GM19240 (cell line): ENCODE measurements at regions not wholly inside any gene's neighbourhood (a gene's known extent, or its start where the extent isn't known, plus 50 kb on each side); places are given as distances from the start of the nearest gene placed in this dataset.

Source experiments
- DNase-seq: peaks from one replicate; pipeline ENCODE4 v3.0.0; 2011; ENCODE audit warnings: low spot score; ENCODE audit not compliant: insufficient read length

- no peak for DNase-seq
These were observed 176.5 kb downstream of the RBM43 start for GRCh38 chr2:151085181-151085611.

GRCh38 chr2:151083856-151084795 is 177.5 kb downstream of the RBM43 start:
- DNase-seq: no peak

GRCh38 chr2:151078889-151079288 is 182.8 kb downstream of the RBM43 start:
- DNase-seq: no peak

GRCh38 chr2:151071906-151072305 is 189.8 kb downstream of the RBM43 start:
- DNase-seq: no peak

- no peak for DNase-seq
These were observed 190.3 kb downstream of the RBM43 start for GRCh38 chr2:151071382-151071781.

GRCh38 chr2:151070253-151070652 is 191.4 kb downstream of the RBM43 start:
- DNase-seq: no peak

GRCh38 chr2:151067658-151068369 is 193.8 kb downstream of the RBM43 start:
- no peak for DNase-seq

GRCh38 chr2:151063271-151063670 is 198.4 kb downstream of the RBM43 start:
- no peak for DNase-seq

- no peak for DNase-seq
These were observed 201.4 kb downstream of the RBM43 start for GRCh38 chr2:151060287-151060686.

GRCh38 chr2:151056870-151057269 is 204.8 kb downstream of the RBM43 start:
- no peak for DNase-seq

GRCh38 chr2:151053661-151053990 is 208.0 kb downstream of the RBM43 start:
- DNase-seq: no peak

- DNase-seq: no peak
These were observed 208.6 kb downstream of the RBM43 start for GRCh38 chr2:151052850-151053660.

GRCh38 chr2:151051574-151052220 is 210.0 kb downstream of the RBM43 start:
- DNase-seq: peak; percentile 2

- DNase-seq: no peak
These were observed 211.9 kb downstream of the RBM43 start for GRCh38 chr2:151049746-151050145.

- no peak for DNase-seq
These were observed 213.2 kb downstream of the RBM43 start for GRCh38 chr2:151048331-151049054.

- DNase-seq: no peak
These were observed 218.2 kb downstream of the RBM43 start for GRCh38 chr2:151043484-151043883.

- no peak for DNase-seq
These were observed 218.7 kb downstream of the RBM43 start for GRCh38 chr2:151042964-151043363.

GRCh38 chr2:151040039-151040438 is 221.6 kb downstream of the RBM43 start:
- DNase-seq: no peak

GRCh38 chr2:151038516-151038915 is 223.1 kb downstream of the RBM43 start:
- no peak for DNase-seq

- DNase-seq: no peak
These were observed 224.2 kb downstream of the RBM43 start for GRCh38 chr2:151037434-151037833.
